GM18498 (cell line): ENCODE measurements at regions not wholly inside any gene's neighbourhood (a gene's known extent, or its start where the extent isn't known, plus 50 kb on each side); places are given as distances from the start of the nearest gene placed in this dataset.
"Not testable (repeated sequence)": the region's sequence is repeated elsewhere in the genome, so short reads cannot be mapped to it uniquely, and the experiment has no call there.

Source experiments
- ATAC-seq: cut with Tn5 transposase; IDR thresholded peaks from one replicate; pipeline ENCODE4 v1.9.1; 2021; ENCODE audit warnings: mild to moderate bottlenecking, moderate library complexity; ENCODE audit not compliant: unreplicated experiment

GRCh38 chr2:91520972-91521535 is 2829.6 kb downstream of the RPIA start:
- not testable (repeated sequence) for ATAC-seq

GRCh38 chr2:91521944-91522343 is 2830.5 kb downstream of the RPIA start:
- ATAC-seq, result not testable (repeated sequence)

DNA sequence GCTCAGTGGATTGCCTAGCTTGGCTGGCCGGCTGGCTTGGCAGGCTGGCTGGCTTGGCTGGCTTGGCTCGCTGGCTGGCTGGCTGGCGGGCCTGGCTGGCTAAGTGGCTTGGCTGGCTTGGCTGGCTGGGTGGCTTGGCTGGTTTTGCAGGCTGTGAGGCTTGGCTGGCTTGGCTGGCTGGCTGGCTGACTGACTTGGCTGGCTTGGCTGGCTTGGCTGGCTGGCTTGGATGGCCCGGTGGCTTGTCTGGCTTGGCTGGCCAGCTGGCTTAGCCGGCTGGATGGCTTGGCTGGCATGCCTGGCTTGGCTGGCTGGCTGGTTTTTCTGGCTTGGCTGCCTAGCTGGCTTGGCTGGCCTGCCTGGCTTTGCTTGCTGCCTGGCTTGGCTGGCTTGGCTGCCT is 2831.4 kb downstream of the RPIA start:
- ATAC-seq, result not testable (repeated sequence)

DNA sequence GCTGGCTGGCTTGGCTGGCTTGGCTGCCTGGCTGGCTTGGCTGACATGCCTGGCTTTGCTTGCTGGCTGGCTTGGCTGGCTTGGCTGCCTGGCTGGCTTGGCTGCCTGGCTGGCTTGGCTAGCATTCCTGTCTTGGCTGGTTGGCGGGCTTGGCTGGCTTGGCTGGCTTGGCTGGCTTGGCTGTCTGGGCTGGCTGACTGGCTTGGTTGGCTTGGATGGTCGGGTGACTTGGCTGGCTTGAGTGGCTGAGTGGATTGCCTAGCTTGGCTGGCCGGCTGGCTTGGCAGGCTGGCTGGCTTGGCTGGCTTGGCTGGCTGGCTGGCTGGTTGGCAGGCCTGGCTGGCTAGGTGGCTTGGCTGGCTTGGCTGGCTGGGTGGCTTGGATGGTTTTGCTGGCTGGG is 2832.3 kb downstream of the RPIA start:
- ATAC-seq, result not testable (repeated sequence)

DNA sequence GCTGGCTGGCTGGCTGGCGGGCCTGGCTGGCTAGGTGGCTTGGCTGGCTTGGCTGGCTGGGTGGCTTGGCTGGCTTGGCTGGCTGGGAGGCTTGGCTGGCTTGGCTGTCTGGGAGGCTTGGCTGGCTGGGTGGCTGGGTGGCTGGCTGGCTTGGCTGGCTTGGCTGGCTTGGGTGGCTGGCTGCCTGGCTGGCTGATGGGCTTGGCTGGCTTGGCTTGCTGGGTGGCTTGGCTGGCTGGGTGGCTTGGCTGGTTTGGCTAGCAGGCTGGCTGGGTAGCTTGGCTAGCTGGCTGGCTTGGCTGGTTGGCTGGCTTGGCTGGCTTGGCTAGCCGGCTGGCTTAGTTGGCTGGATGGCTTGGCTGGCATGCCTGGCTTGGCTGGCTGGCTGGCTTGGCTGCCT is 2834.1 kb downstream of the RPIA start:
- ATAC-seq, result not testable (repeated sequence)

GRCh38 chr2:91526083-91526482 is 2834.6 kb downstream of the RPIA start:
- not testable (repeated sequence) for ATAC-seq

- not testable (repeated sequence) for ATAC-seq
These were observed 2835.6 kb downstream of the RPIA start for GRCh38 chr2:91527056-91527455.

GRCh38 chr2:91527491-91528031 is 2836.1 kb downstream of the RPIA start:
- not testable (repeated sequence) for ATAC-seq

DNA sequence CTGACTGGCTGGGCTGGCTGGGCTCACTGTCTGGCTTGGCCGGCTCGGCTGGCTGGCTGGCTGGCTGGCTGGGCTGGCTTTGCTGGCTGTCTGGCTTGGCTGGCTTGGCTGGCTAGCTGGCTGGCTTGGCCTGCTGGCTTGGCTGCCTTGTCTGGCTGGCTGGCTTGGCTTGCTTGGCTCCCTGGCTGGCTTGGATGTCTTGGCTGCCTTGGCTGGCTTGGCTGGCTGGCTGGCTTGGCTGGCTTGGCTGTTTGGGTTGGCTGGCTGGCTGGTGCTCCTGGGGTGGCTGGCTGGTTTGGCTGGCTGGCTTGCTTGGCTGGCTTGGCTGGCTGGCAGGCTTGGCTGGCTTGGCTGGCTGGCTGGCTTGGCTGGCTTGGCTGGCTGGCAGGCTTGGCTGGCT is 2836.9 kb downstream of the RPIA start:
- ATAC-seq, result not testable (repeated sequence)

DNA sequence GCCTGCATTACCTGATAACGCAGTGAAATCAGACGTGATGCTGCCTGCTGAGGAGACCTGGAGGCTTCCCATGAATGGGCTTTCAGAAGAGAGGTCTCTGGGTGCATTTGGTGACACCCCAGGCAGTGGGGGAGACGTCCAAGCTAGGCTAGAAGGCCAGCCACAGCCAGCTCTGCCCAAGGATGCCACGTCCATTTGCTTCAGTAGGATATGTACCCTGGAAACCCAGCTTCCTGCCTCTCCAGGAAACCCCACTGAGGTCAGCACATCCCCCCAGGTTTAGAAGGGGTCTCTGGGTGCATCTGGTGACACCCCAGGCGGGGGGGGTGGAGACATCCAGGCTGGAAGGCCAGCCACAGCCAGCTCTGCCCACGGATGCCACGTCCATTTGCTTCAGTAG is 2844.6 kb downstream of the RPIA start:
- not testable (repeated sequence) for ATAC-seq

- not testable (repeated sequence) for ATAC-seq
These were observed 2845.2 kb downstream of the RPIA start for GRCh38 chr2:91536549-91537263.

- not testable (repeated sequence) for ATAC-seq
These were observed 2857.8 kb downstream of the RPIA start for GRCh38 chr2:91549316-91549715.

GRCh38 chr2:91558234-91558633 is 2866.8 kb downstream of the RPIA start:
- not testable (repeated sequence) for ATAC-seq

- ATAC-seq, result not testable (repeated sequence)
These were observed 2867.8 kb downstream of the RPIA start for GRCh38 chr2:91559269-91559668.

GRCh38 chr2:91559886-91560614 is 2868.6 kb downstream of the RPIA start:
- not testable (repeated sequence) for ATAC-seq

DNA sequence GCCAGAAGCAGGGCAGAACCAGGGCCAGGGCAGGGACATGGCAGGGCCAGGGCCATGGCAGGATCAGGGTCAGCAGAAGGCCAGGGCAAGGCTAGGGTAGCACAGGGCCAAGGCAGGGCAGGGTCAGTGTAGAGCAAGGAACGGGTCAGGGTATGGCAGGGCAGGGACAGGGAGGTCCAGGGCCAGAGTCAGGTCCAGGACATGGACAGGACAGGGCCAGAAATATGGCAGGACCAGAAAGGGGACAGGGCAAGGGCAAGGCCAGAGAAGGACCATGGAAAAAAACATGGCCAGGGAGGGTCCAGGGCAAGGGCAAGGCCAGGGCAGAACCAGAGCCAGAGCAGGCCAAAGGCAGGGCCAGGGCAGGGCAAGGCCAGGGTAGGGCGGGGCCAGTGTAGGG is 2870.7 kb downstream of the RPIA start:
- not testable (repeated sequence) for ATAC-seq

DNA sequence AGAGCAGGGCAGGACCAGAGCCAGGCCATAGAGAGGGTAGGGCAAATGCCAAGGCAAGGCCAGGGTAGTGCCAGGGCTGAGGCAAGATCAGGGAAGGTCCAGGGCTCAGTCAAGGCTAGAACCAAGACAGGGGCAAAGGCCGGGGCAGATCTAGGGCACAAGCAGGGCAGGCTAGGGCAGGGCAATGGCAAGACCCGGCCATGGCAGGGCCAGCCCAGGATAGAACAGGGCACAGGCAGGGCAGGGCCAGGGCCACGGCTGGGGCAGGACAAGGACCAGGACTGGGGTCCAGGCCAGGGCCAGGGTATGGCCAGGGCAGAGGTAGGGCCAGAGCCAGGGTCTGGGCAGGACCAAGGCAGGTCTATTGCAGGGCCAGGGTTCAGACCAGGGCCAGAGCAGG is 2873.2 kb downstream of the RPIA start:
- ATAC-seq, result not testable (repeated sequence)

DNA sequence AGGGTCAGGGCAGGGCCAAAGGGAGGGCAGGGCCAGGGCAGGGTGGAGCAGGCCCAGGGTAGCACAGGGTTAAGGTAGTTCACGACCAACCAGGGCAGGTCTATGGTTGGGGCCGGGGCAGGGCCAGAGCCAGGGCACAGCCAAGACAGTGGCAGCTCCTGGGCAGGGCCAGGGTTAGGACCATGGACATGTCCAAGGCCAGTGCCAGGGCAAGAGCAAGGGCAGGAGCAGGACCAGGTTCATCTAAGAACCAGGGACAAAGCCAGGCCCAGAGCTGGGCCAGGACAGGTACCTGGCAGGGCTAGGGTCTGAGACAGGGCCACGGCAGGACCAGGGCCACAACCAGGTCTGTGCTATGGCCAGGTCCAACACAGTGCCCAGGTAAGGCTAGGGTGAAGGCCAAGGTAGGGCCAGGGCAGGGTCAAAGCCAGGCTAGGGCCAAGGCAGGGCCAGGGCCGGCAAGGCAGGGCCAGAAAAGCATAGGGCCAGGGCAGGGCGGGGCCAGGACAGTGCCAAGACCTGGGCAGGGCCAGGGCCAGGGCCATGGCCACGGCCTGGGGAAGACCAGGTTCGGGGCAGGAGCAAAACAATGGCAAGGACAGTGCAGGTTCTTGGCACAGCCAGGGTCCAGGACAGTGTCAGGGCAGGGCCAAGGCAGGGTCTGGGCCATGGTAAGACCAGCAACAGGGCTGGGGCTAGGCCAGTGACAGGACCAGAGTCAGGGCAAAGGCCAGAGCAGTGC is 2874.4 kb downstream of the RPIA start:
- ATAC-seq, result not testable (repeated sequence)

DNA sequence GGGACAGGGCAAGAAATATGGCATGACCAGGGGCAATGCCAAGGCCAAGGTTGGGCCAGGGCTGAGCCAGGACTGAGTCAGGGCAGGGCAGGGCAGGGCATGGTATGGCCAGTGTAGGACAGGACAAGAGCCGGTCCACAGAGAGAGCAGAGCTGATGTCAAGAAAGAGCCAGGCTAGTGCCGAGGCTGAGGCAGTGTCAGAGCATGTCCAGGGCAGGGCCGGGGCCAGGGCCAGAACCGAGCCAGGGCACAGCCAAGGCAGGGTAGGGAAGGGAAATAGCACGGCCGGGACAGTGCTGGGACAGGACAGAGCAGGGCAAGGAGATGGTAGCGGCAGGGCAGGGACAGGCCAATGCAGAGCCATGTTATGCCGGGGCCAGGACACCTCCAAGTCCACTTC is 2875.1 kb downstream of the RPIA start:
- not testable (repeated sequence) for ATAC-seq

- ATAC-seq, result not testable (repeated sequence)
These were observed 2876.3 kb downstream of the RPIA start for GRCh38 chr2:91567546-91568335.
